Activated CD8-positive, alpha-beta memory T cell treated with anti-CD3 and anti-CD28 coated beads for 36 hours (primary cell): ENCODE measurements at regions not wholly inside any gene's neighbourhood (a gene's known extent, or its start where the extent isn't known, plus 50 kb on each side); places are given as distances from the start of the nearest gene placed in this dataset.

Experiments used
- CTCF ChIA-PET: fragments of 350-600 bp; sonication (Branson Sonifier 250); formaldehyde crosslinking; loops from one replicate; lab custom pipeline; 2021; ENCODE audit warnings: antibody characterized with exemption; lab: Charles Lee
- POLR2A ChIA-PET: fragments of 350-600 bp; sonication (Branson Sonifier 250); formaldehyde crosslinking; loops from one replicate; lab custom pipeline; 2021; ENCODE audit warnings: antibody characterized with exemption; lab: Charles Lee

GRCh38 chr6:87995461-87995860 lies 52.2 kb upstream of the SPACA1 start:
- CTCF ChIA-PET: no interaction called here

GRCh38 chr6:87993356-87993755 lies 54.3 kb upstream of the SPACA1 start:
- CTCF ChIA-PET: no interaction called here
- POLR2A ChIA-PET: no interaction called here

More at GRCh38 chr6:87995461-87995860, 52.2 kb upstream of the SPACA1 start:
- POLR2A ChIA-PET: no interaction called here

GRCh38 chr6:87990871-87991270 lies 56.8 kb upstream of the SPACA1 start:
- ChIA-PET POLR2A (no interaction called here), CTCF (no interaction called here)

- ChIA-PET POLR2A (no interaction called here), CTCF (no interaction called here)
Measured at GRCh38 chr6:87982134-87982533, 65.5 kb upstream of the SPACA1 start.

GRCh38 chr6:87979737-87980136 lies 67.9 kb upstream of the SPACA1 start:
- CTCF ChIA-PET: no interaction called here
- POLR2A ChIA-PET: no interaction called here

- CTCF ChIA-PET: no interaction called here
Measured at GRCh38 chr6:87976616-87977015, 71.0 kb upstream of the SPACA1 start.

GRCh38 chr6:87975561-87975960 lies 72.1 kb upstream of the SPACA1 start:
- ChIA-PET CTCF (no interaction called here), POLR2A (no interaction called here)

More at GRCh38 chr6:87976616-87977015, 71.0 kb upstream of the SPACA1 start:
- POLR2A ChIA-PET: no interaction called here

- ChIA-PET CTCF (no interaction called here), POLR2A (no interaction called here)
Measured at GRCh38 chr6:87972279-87972678, 75.4 kb upstream of the SPACA1 start.

- ChIA-PET CTCF (no interaction called here), POLR2A (no interaction called here)
Measured at GRCh38 chr6:87971605-87972262, 75.9 kb upstream of the SPACA1 start.

- ChIA-PET CTCF (no interaction called here), POLR2A (no interaction called here)
Measured at GRCh38 chr6:87968435-87969278, 79.0 kb upstream of the SPACA1 start.

GRCh38 chr6:87965806-87966205 lies 81.8 kb upstream of the SPACA1 start:
- POLR2A ChIA-PET: no interaction called here
- CTCF ChIA-PET: no interaction called here

- CTCF ChIA-PET: no interaction called here
- POLR2A ChIA-PET: no interaction called here
Measured at GRCh38 chr6:87959083-87959482, 88.6 kb upstream of the SPACA1 start.

GRCh38 chr6:87951751-87952150 lies 95.9 kb upstream of the SPACA1 start:
- POLR2A ChIA-PET: no interaction called here
- CTCF ChIA-PET: interaction anchor here (0.6 kb wide), 1 partner anchor 13 kb away, joined by 3 read pairs; no protein-coding TSS in a partner anchor

GRCh38 chr6:87950614-87951013 lies 97.0 kb upstream of the SPACA1 start:
- ChIA-PET POLR2A (no interaction called here), CTCF (no interaction called here)

- ChIA-PET CTCF (no interaction called here), POLR2A (no interaction called here)
Measured at GRCh38 chr6:87949194-87949593, 98.4 kb upstream of the SPACA1 start.

GRCh38 chr6:87946669-87947068 lies 101.0 kb upstream of the SPACA1 start:
- ChIA-PET CTCF (no interaction called here), POLR2A (no interaction called here)

GRCh38 chr6:87945966-87946365 lies 101.7 kb upstream of the SPACA1 start:
- ChIA-PET CTCF (no interaction called here), POLR2A (no interaction called here)

- ChIA-PET CTCF (no interaction called here), POLR2A (no interaction called here)
Measured at GRCh38 chr6:87945181-87945580, 102.5 kb upstream of the SPACA1 start.

GRCh38 chr6:87944541-87944954 lies 103.1 kb upstream of the SPACA1 start:
- ChIA-PET POLR2A (no interaction called here), CTCF (no interaction called here)

- POLR2A ChIA-PET: no interaction called here
- CTCF ChIA-PET: no interaction called here
Measured at GRCh38 chr6:87943191-87943590, 104.5 kb upstream of the SPACA1 start.
